Raji (cell line): ENCODE measurements at regions not wholly inside any gene's neighbourhood (a gene's known extent, or its start where the extent isn't known, plus 50 kb on each side); places are given as distances from the start of the nearest gene placed in this dataset.

Source experiments
- POLR2A ChIP-seq: IDR thresholded peaks from 2 replicates; pipeline ENCODE4 v1.6.1; 2011; ENCODE audit warnings: low read depth, low read length, control low read depth; ENCODE audit not compliant: insufficient read depth

DNA sequence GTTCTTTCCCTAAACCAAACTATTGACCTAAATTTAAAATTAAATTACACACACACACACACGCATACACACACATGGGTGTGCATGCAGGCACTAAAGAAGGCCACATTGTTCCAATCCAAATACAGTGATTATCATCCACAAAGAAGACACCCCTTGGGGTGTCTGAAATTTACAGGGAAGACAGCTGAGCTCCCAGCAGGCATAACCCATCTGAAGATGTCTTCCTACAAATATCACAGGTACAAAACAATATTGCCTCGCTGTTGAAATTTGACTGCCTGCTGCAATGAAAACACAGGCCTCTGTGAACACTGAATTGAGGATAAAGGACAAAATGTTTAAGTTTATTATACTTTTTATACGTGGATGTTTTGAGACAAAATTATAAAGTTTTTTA, 50.2 kb upstream of the SLC7A11 start:
- TF ChIP-seq POLR2A: no peak
